ENCODE measurements at regions not wholly inside any gene's neighbourhood (a gene's known extent, or its start where the extent isn't known, plus 50 kb on each side); places are given as distances from the start of the nearest gene placed in this dataset.

GRCh38 chrX:107537815-107538214, 88.4 kb downstream of the FRMPD3 start:
- Histone ChIP-seq H3K9ac (ENCODE audit: low read length) (no peak overlapping the region), H3K9me3 (ENCODE audit: control insufficient read depth, low read length) (no peaks in the 10 kb centered on the region), H3K27me3 (replicated peaks; ENCODE audit: control insufficient read depth, insufficient read depth, low read length) (peaks cover 4% of the 10 kb centered on the region), H3K36me3 (ENCODE audit: control insufficient read depth, insufficient read depth, low read length, severe bottlenecking) (no peaks in the 10 kb centered on the region), H3K4me1 (ENCODE audit: control insufficient read depth, insufficient read depth, low read length) (no peaks in the 10 kb centered on the region), H3K4me3 (ENCODE audit: low read length) (no peak overlapping the region)
- DNase-seq (ENCODE audit: low read depth): peak; percentile 58

- H3K27me3 ChIP-seq (replicated peaks; ENCODE audit: control insufficient read depth, insufficient read depth, low read length): peaks cover 4% of the 10 kb centered on the region
- no peak overlapping the region for H3K4me3 ChIP-seq (ENCODE audit: low read length)
- H3K4me1 ChIP-seq (ENCODE audit: control insufficient read depth, insufficient read depth, low read length): no peaks in the 10 kb centered on the region
- no peaks in the 10 kb centered on the region for H3K36me3 ChIP-seq (ENCODE audit: control insufficient read depth, insufficient read depth, low read length, severe bottlenecking)
- no peaks in the 10 kb centered on the region for H3K9me3 ChIP-seq (ENCODE audit: control insufficient read depth, low read length)
- DNase-seq (ENCODE audit: low read depth): peak; percentile 21
- H3K9ac ChIP-seq (ENCODE audit: low read length): no peak overlapping the region
These were observed 87.1 kb upstream of the PRPS1 start for GRCh38 chrX:107541244-107541643.

- H3K4me1 ChIP-seq (ENCODE audit: control insufficient read depth, insufficient read depth, low read length): no peaks in the 10 kb centered on the region
- DNase-seq (ENCODE audit: low read depth): no peak
- H3K9ac ChIP-seq (ENCODE audit: low read length): no peak overlapping the region
- H3K36me3 ChIP-seq (ENCODE audit: control insufficient read depth, insufficient read depth, low read length, severe bottlenecking): no peaks in the 10 kb centered on the region
- no peaks in the 10 kb centered on the region for H3K9me3 ChIP-seq (ENCODE audit: control insufficient read depth, low read length)
- peaks cover 7% of the 10 kb centered on the region for H3K27me3 ChIP-seq (replicated peaks; ENCODE audit: control insufficient read depth, insufficient read depth, low read length)
- H3K4me3 ChIP-seq (ENCODE audit: low read length): no peak overlapping the region
These were observed 86.3 kb upstream of the PRPS1 start for GRCh38 chrX:107542040-107542439.

GRCh38 chrX:107542500-107542899, 85.8 kb upstream of the PRPS1 start:
- Histone ChIP-seq H3K27me3 (replicated peaks; ENCODE audit: control insufficient read depth, insufficient read depth, low read length) (peaks cover 7% of the 10 kb centered on the region), H3K4me1 (ENCODE audit: control insufficient read depth, insufficient read depth, low read length) (no peaks in the 10 kb centered on the region), H3K9me3 (ENCODE audit: control insufficient read depth, low read length) (no peaks in the 10 kb centered on the region), H3K4me3 (ENCODE audit: low read length) (no peak overlapping the region), H3K36me3 (ENCODE audit: control insufficient read depth, insufficient read depth, low read length, severe bottlenecking) (no peaks in the 10 kb centered on the region), H3K9ac (ENCODE audit: low read length) (no peak overlapping the region)
- peak; percentile 14 for DNase-seq (ENCODE audit: low read depth)

- no peak for DNase-seq (ENCODE audit: low read depth)
- H3K4me3 ChIP-seq (ENCODE audit: low read length): no peak overlapping the region
- peaks cover 25% of the 10 kb centered on the region for H3K27me3 ChIP-seq (replicated peaks; ENCODE audit: control insufficient read depth, insufficient read depth, low read length)
- no peaks in the 10 kb centered on the region for H3K36me3 ChIP-seq (ENCODE audit: control insufficient read depth, insufficient read depth, low read length, severe bottlenecking)
- no peaks in the 10 kb centered on the region for H3K4me1 ChIP-seq (ENCODE audit: control insufficient read depth, insufficient read depth, low read length)
- H3K9ac ChIP-seq (ENCODE audit: low read length): no peak overlapping the region
- H3K9me3 ChIP-seq (ENCODE audit: control insufficient read depth, low read length): no peaks in the 10 kb centered on the region
These were observed 80.7 kb upstream of the PRPS1 start for GRCh38 chrX:107547621-107548020.

GRCh38 chrX:107548775-107549174, 79.5 kb upstream of the PRPS1 start:
- Histone ChIP-seq H3K9ac (ENCODE audit: low read length) (no peak overlapping the region), H3K4me1 (ENCODE audit: control insufficient read depth, insufficient read depth, low read length) (no peaks in the 10 kb centered on the region), H3K36me3 (ENCODE audit: control insufficient read depth, insufficient read depth, low read length, severe bottlenecking) (no peaks in the 10 kb centered on the region), H3K27me3 (replicated peaks; ENCODE audit: control insufficient read depth, insufficient read depth, low read length) (peaks cover 25% of the 10 kb centered on the region), H3K4me3 (ENCODE audit: low read length) (no peak overlapping the region), H3K9me3 (ENCODE audit: control insufficient read depth, low read length) (no peaks in the 10 kb centered on the region)
- DNase-seq (ENCODE audit: low read depth): no peak

- Histone ChIP-seq H3K9ac (ENCODE audit: low read length) (no peak overlapping the region), H3K4me3 (ENCODE audit: low read length) (no peak overlapping the region), H3K27me3 (replicated peaks; ENCODE audit: control insufficient read depth, insufficient read depth, low read length) (peaks cover 25% of the 10 kb centered on the region), H3K36me3 (ENCODE audit: control insufficient read depth, insufficient read depth, low read length, severe bottlenecking) (no peaks in the 10 kb centered on the region), H3K4me1 (ENCODE audit: control insufficient read depth, insufficient read depth, low read length) (no peaks in the 10 kb centered on the region), H3K9me3 (ENCODE audit: control insufficient read depth, low read length) (no peaks in the 10 kb centered on the region)
- DNase-seq (ENCODE audit: low read depth): no peak
These were observed 78.8 kb upstream of the PRPS1 start for GRCh38 chrX:107549504-107549903.

GRCh38 chrX:107551546-107551945, 76.8 kb upstream of the PRPS1 start:
- Histone ChIP-seq H3K4me1 (ENCODE audit: control insufficient read depth, insufficient read depth, low read length) (no peaks in the 10 kb centered on the region), H3K9me3 (ENCODE audit: control insufficient read depth, low read length) (no peaks in the 10 kb centered on the region), H3K36me3 (ENCODE audit: control insufficient read depth, insufficient read depth, low read length, severe bottlenecking) (no peaks in the 10 kb centered on the region), H3K4me3 (ENCODE audit: low read length) (no peak overlapping the region), H3K27me3 (replicated peaks; ENCODE audit: control insufficient read depth, insufficient read depth, low read length) (peaks cover 25% of the 10 kb centered on the region), H3K9ac (ENCODE audit: low read length) (no peak overlapping the region)
- DNase-seq (ENCODE audit: low read depth): no peak

- Histone ChIP-seq H3K27me3 (replicated peaks; ENCODE audit: control insufficient read depth, insufficient read depth, low read length) (peaks cover 15% of the 10 kb centered on the region), H3K36me3 (ENCODE audit: control insufficient read depth, insufficient read depth, low read length, severe bottlenecking) (no peaks in the 10 kb centered on the region), H3K4me1 (ENCODE audit: control insufficient read depth, insufficient read depth, low read length) (no peaks in the 10 kb centered on the region), H3K9me3 (ENCODE audit: control insufficient read depth, low read length) (no peaks in the 10 kb centered on the region), H3K4me3 (ENCODE audit: low read length) (no peak overlapping the region), H3K9ac (ENCODE audit: low read length) (no peak overlapping the region)
- DNase-seq (ENCODE audit: low read depth): no peak
These were observed 75.4 kb upstream of the PRPS1 start for GRCh38 chrX:107552930-107553329.

- Histone ChIP-seq H3K4me1 (ENCODE audit: control insufficient read depth, insufficient read depth, low read length) (peaks cover 1% of the 10 kb centered on the region), H3K36me3 (ENCODE audit: control insufficient read depth, insufficient read depth, low read length, severe bottlenecking) (no peaks in the 10 kb centered on the region), H3K9me3 (ENCODE audit: control insufficient read depth, low read length) (no peaks in the 10 kb centered on the region), H3K4me3 (ENCODE audit: low read length) (no peak overlapping the region), H3K9ac (ENCODE audit: low read length) (no peak overlapping the region), H3K27me3 (replicated peaks; ENCODE audit: control insufficient read depth, insufficient read depth, low read length) (no peaks in the 10 kb centered on the region)
- DNase-seq (ENCODE audit: low read depth): no peak
These were observed 71.3 kb upstream of the PRPS1 start for GRCh38 chrX:107556967-107557366.

GRCh38 chrX:107559506-107559905, 68.8 kb upstream of the PRPS1 start:
- no peaks in the 10 kb centered on the region for H3K27me3 ChIP-seq (replicated peaks; ENCODE audit: control insufficient read depth, insufficient read depth, low read length)
- DNase-seq (ENCODE audit: low read depth): no peak
- peaks cover 7% of the 10 kb centered on the region for H3K4me1 ChIP-seq (ENCODE audit: control insufficient read depth, insufficient read depth, low read length)
- no peak overlapping the region for H3K9ac ChIP-seq (ENCODE audit: low read length)
- H3K4me3 ChIP-seq (ENCODE audit: low read length): no peak overlapping the region
- no peaks in the 10 kb centered on the region for H3K9me3 ChIP-seq (ENCODE audit: control insufficient read depth, low read length)
- no peaks in the 10 kb centered on the region for H3K36me3 ChIP-seq (ENCODE audit: control insufficient read depth, insufficient read depth, low read length, severe bottlenecking)

- no peaks in the 10 kb centered on the region for H3K27me3 ChIP-seq (replicated peaks; ENCODE audit: control insufficient read depth, insufficient read depth, low read length)
- no peaks in the 10 kb centered on the region for H3K36me3 ChIP-seq (ENCODE audit: control insufficient read depth, insufficient read depth, low read length, severe bottlenecking)
- no peak overlapping the region for H3K4me3 ChIP-seq (ENCODE audit: low read length)
- no peak overlapping the region for H3K9ac ChIP-seq (ENCODE audit: low read length)
- no peak for DNase-seq (ENCODE audit: low read depth)
- no peaks in the 10 kb centered on the region for H3K9me3 ChIP-seq (ENCODE audit: control insufficient read depth, low read length)
- peaks cover 12% of the 10 kb centered on the region for H3K4me1 ChIP-seq (ENCODE audit: control insufficient read depth, insufficient read depth, low read length)
These were observed 68.3 kb upstream of the PRPS1 start for GRCh38 chrX:107560041-107560440.

Measured in adipocyte (in vitro differentiated cells).